H9 (cell line): ENCODE measurements at regions not wholly inside any gene's neighbourhood (a gene's known extent, or its start where the extent isn't known, plus 50 kb on each side); places are given as distances from the start of the nearest gene placed in this dataset.

Source experiments
- DNase-seq: peaks from one replicate; pipeline ENCODE4 v3.0.0-alpha.2; 2017
- H2AFZ ChIP-seq: one replicate; pipeline ENCODE4 v1.6.1; 2013; ENCODE audit warnings: mild to moderate bottlenecking, low read length, control low read depth, moderate library complexity
- H2AK5ac ChIP-seq: 2 replicates; pipeline ENCODE4 v1.6.1; 2013; ENCODE audit warnings: low read length, control low read depth, mixed read lengths; ENCODE audit not compliant: insufficient read length
- H2BK120ac ChIP-seq: one replicate; pipeline ENCODE4 v1.6.1; 2013; ENCODE audit warnings: low read depth, mild to moderate bottlenecking, low read length, control low read depth, inconsistent platforms; ENCODE audit not compliant: poor library complexity, severe bottlenecking
- H2BK12ac ChIP-seq: 2 replicates; pipeline ENCODE4 v1.6.1; 2013; ENCODE audit warnings: low read length, control low read depth, mixed read lengths, low read depth; ENCODE audit not compliant: insufficient read length
- H2BK15ac ChIP-seq: 2 replicates; pipeline ENCODE4 v1.6.1; 2013; ENCODE audit warnings: low read depth, low read length, control low read depth
- H2BK20ac ChIP-seq: one replicate; pipeline ENCODE4 v1.6.1; 2013; ENCODE audit warnings: low read depth, mild to moderate bottlenecking, low read length, control low read depth, inconsistent platforms; ENCODE audit not compliant: poor library complexity, severe bottlenecking
- H2BK5ac ChIP-seq: 2 replicates; pipeline ENCODE4 v1.6.1; 2013; ENCODE audit warnings: low read length, control low read depth, mixed read lengths; ENCODE audit not compliant: insufficient read length
- H3K14ac ChIP-seq: 2 replicates; pipeline ENCODE4 v1.6.1; 2013; ENCODE audit warnings: low read length, control low read depth; ENCODE audit not compliant: insufficient read depth
- H3K18ac ChIP-seq: 2 replicates; pipeline ENCODE4 v1.6.1; 2013; ENCODE audit warnings: low read depth, mild to moderate bottlenecking, mixed read lengths, low read length, control low read depth; ENCODE audit not compliant: insufficient read length
- H3K23ac ChIP-seq: 2 replicates; pipeline ENCODE4 v1.6.1; 2013; ENCODE audit warnings: low read length, control low read depth, mixed read lengths, low read depth; ENCODE audit not compliant: insufficient read length
- H3K23me2 ChIP-seq: 2 replicates; pipeline ENCODE4 v1.6.1; 2013; ENCODE audit warnings: low read depth, mild to moderate bottlenecking, mixed read lengths, low read length, control low read depth; ENCODE audit not compliant: insufficient read length, poor library complexity, severe bottlenecking
- H3K27ac ChIP-seq: 2 replicates; pipeline ENCODE4 v1.5.1; 2013; ENCODE audit warnings: low read length, control low read depth, mixed read lengths, low read depth; ENCODE audit not compliant: insufficient read length
- H3K27me3 ChIP-seq: 2 replicates; pipeline ENCODE4 v1.6.1; 2013; ENCODE audit warnings: low read length, control low read depth, inconsistent platforms; ENCODE audit not compliant: insufficient read depth
- H3K4ac ChIP-seq: 2 replicates; pipeline ENCODE4 v1.6.1; 2013; ENCODE audit warnings: low read depth, mild to moderate bottlenecking, control low read depth, inconsistent platforms, low read length, moderate library complexity
- H3K4me1 ChIP-seq: 2 replicates; pipeline ENCODE4 v1.6.1; 2013; ENCODE audit warnings: low read length, control low read depth, inconsistent platforms; ENCODE audit not compliant: insufficient read depth
- H3K4me2 ChIP-seq: 2 replicates; pipeline ENCODE4 v1.6.1; 2013; ENCODE audit warnings: low read length, control low read depth, mixed read lengths; ENCODE audit not compliant: insufficient read length, insufficient read depth
- H3K56ac ChIP-seq: 2 replicates; pipeline ENCODE4 v1.6.1; 2013; ENCODE audit warnings: low read depth, mild to moderate bottlenecking, mixed read lengths, low read length, control low read depth; ENCODE audit not compliant: insufficient read length
- H3K79me1 ChIP-seq: 2 replicates; pipeline ENCODE4 v1.6.1; 2013; ENCODE audit warnings: low read depth, mild to moderate bottlenecking, moderate library complexity, low read length, control low read depth, inconsistent platforms; ENCODE audit not compliant: insufficient read depth, poor library complexity, severe bottlenecking
- H3K79me2 ChIP-seq: 2 replicates; pipeline ENCODE4 v1.6.1; 2013; ENCODE audit warnings: low read length, control low read depth, inconsistent platforms; ENCODE audit not compliant: insufficient read depth
- H3K9ac ChIP-seq: 2 replicates; pipeline ENCODE4 v1.6.1; 2013; ENCODE audit warnings: low read length, control low read depth, mixed read lengths; ENCODE audit not compliant: insufficient read length; ENCODE audit errors: extremely low read depth
- H3K9me3 ChIP-seq: one replicate; pipeline ENCODE4 v1.6.1; 2013; ENCODE audit warnings: low read depth, low read length, inconsistent platforms; ENCODE audit not compliant: control insufficient read depth
- H3T11ph ChIP-seq: one replicate; pipeline ENCODE4 v1.6.1; 2013; ENCODE audit warnings: mild to moderate bottlenecking, low read length, control low read depth, inconsistent platforms
- H4K20me1 ChIP-seq: one replicate; pipeline ENCODE4 v1.6.1; 2013; ENCODE audit not compliant: control insufficient read depth, insufficient read length, insufficient read depth
- H4K5ac ChIP-seq: 2 replicates; pipeline ENCODE4 v1.6.1; 2013; ENCODE audit warnings: low read depth, mild to moderate bottlenecking, mixed read lengths, low read length, control low read depth; ENCODE audit not compliant: insufficient read length
- H4K8ac ChIP-seq: replicated peaks from 2 replicates; pipeline ENCODE4 v1.6.1; 2013; ENCODE audit warnings: low read length, control low read depth, mixed read lengths, low read depth; ENCODE audit not compliant: insufficient read length
- H4K91ac ChIP-seq: 2 replicates; pipeline ENCODE4 v1.6.1; 2013; ENCODE audit warnings: low read depth, mild to moderate bottlenecking, moderate library complexity, mixed read lengths, low read length, control low read depth; ENCODE audit not compliant: insufficient read length
- H3K27ac Mint-ChIP-seq, 3 experiments: 2 replicates in 2 of 3; 3 replicates in 1 of 3; pipeline ENCODE4 v1.8.0; 2020 to 2021; ENCODE audit warnings: mixed read lengths in 3 of 3, mild to moderate bottlenecking in 1 of 3, moderate library complexity in 1 of 3
- H3K27me3 Mint-ChIP-seq: 2 replicates; pipeline ENCODE4 v1.8.0; 2021; ENCODE audit warnings: low read depth, mild to moderate bottlenecking, moderate library complexity, mixed read lengths
- H3K36me3 Mint-ChIP-seq, 3 experiments: 2 replicates in 2 of 3; 3 replicates in 1 of 3; pipeline ENCODE4 v1.8.0; 2020 to 2021; ENCODE audit warnings: low read depth in 3 of 3, mixed read lengths in 3 of 3; ENCODE audit not compliant: insufficient read depth in 1 of 3
- H3K4me1 Mint-ChIP-seq, 2 experiments: 2 replicates each; pipeline ENCODE4 v1.8.0; 2020; ENCODE audit warnings: mixed read lengths in 2 of 2
- H3K4me3 Mint-ChIP-seq, 2 experiments: 2 replicates in 1 of 2; 3 replicates in 1 of 2; pipeline ENCODE4 v1.8.0; 2020 to 2021; ENCODE audit warnings: mild to moderate bottlenecking in 2 of 2, mixed read lengths in 2 of 2, moderate library complexity in 1 of 2
- H3K9me3 Mint-ChIP-seq, 2 experiments: 2 replicates in 1 of 2; 3 replicates in 1 of 2; pipeline ENCODE4 v1.8.0; 2020; ENCODE audit warnings: mild to moderate bottlenecking in 2 of 2, mixed read lengths in 2 of 2, moderate library complexity in 1 of 2
- CTCF ChIP-seq: fragments of 200-600 bp; sonication (generic); conservative IDR thresholded peaks from 3 replicates; pipeline ENCODE4 v1.8.0; 2021; ENCODE audit warnings: antibody characterized with exemption, mild to moderate bottlenecking
- WGBS: extraction: QIAGEN DNeasy Blood & Tissue Kit; methylation state at CpG from one replicate; pipeline ENCODE4 v1.1.7; 2013; ENCODE audit warnings: missing lambda C conversion rate, low lambda C conversion rate, mixed read lengths; ENCODE audit not compliant: insufficient read length; ENCODE audit errors: extremely low coverage; 5-methylcytosine and 5-hydroxymethylcytosine counted together

DNA sequence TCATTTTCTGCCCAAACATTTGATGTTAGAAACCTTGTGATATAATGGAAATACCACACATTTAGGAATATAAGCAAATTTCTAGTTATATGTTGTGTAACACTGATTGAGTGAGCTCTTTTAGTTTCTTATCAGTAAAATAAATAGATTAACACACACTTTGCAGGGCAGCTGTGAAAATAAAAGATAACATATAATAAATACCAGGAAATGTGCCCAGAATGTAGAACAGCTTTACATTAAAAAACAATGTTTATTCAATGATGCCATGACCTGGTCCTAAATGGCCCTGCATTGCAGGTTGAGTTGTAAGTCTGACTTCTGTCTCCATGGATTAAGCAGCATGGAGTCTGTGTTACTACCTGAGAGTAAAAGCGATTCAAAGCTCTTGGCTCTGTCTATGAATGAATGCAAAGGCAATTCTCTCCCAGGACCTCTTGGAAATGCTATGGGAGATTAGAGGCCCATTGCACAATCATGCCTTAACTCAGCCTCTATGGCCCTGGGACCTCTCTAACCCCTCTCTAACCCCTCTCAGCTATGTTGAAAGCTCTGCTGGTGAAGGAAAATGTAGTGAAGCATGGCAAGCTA, 296.0 kb upstream of the ACTBL2 start:
- no peaks in the 10 kb centered on the region for H3K79me2 ChIP-seq
- no peak overlapping the region for H2AK5ac ChIP-seq
- no peak overlapping the region for H2BK12ac ChIP-seq
- no peak for TF ChIP-seq CTCF
- no peak overlapping the region for H4K5ac ChIP-seq
- H4K20me1 ChIP-seq, result no peaks in the 10 kb centered on the region
- no peak overlapping the region for H2BK120ac ChIP-seq
- H3K56ac ChIP-seq, result no peak overlapping the region
- H4K8ac ChIP-seq, result no peak overlapping the region
- no peak overlapping the region for H4K91ac ChIP-seq
- WGBS, result no CpG with 5 or more reads among the region's 1 CpG
- no peaks in the 10 kb centered on the region for H3K23me2 ChIP-seq
- H2BK20ac ChIP-seq, result no peak overlapping the region
- peaks cover 4 to 7% of the 10 kb centered on the region in 2 experiments; a peak in 3 of 4 replicates for H3K4me1 Mint-ChIP-seq
- no peak overlapping the region for H3K4me2 ChIP-seq
- H3K27me3 ChIP-seq, result no peaks in the 10 kb centered on the region
- H3K36me3 Mint-ChIP-seq, result no peaks in the 10 kb centered on the region
- no peak overlapping the region for H3K14ac ChIP-seq
- no peaks in the 10 kb centered on the region for H3K79me1 ChIP-seq
- no peak overlapping the region for H3K9ac ChIP-seq
- no peak overlapping the region for H2BK5ac ChIP-seq
- H3K27ac ChIP-seq, result no peak overlapping the region
- no peak overlapping the region for H3K4ac ChIP-seq
- H3T11ph ChIP-seq, result no peak overlapping the region
- H3K9me3 Mint-ChIP-seq, result no peaks in the 10 kb centered on the region
- DNase-seq, result no peak
- no peak overlapping the region for H2BK15ac ChIP-seq
- H3K27me3 Mint-ChIP-seq, result no peaks in the 10 kb centered on the region
- H3K23ac ChIP-seq, result no peak overlapping the region
- H3K4me3 Mint-ChIP-seq, result no peak overlapping the region
- H3K4me1 ChIP-seq, result 0 out of 2 replicates have a peak, but pooled peaks cover 2% of the 10 kb centered on the region
- H3K9me3 ChIP-seq, result no peaks in the 10 kb centered on the region
- no peak overlapping the region for H3K18ac ChIP-seq
- H3K27ac Mint-ChIP-seq, result no peak overlapping the region
- H2AFZ ChIP-seq, result no peak overlapping the region
